H1 (cell line): ENCODE measurements at regions not wholly inside any gene's neighbourhood (a gene's known extent, or its start where the extent isn't known, plus 50 kb on each side); places are given as distances from the start of the nearest gene placed in this dataset.

Experiments
- ASH2L ChIP-seq: fragments of 200-600, 300-600 bp; sonication (generic); IDR thresholded peaks from one replicate; pipeline ENCODE4 v1.7.1; 2017; ENCODE audit warnings: low read length
- ATF2 ChIP-seq: IDR thresholded peaks from 2 replicates; pipeline ENCODE4 v1.6.1; 2012; ENCODE audit warnings: low read length, inconsistent platforms
- CHD7 ChIP-seq: fragments of 300-600 bp; sonication (generic); IDR thresholded peaks from 2 replicates; pipeline ENCODE4 v1.7.1; 2012; ENCODE audit warnings: low read length, moderate library complexity, mild to moderate bottlenecking, inconsistent platforms; ENCODE audit not compliant: insufficient replicate concordance
- FOSL1 ChIP-seq: IDR thresholded peaks from 2 replicates; pipeline ENCODE4 v1.6.1; 2011; ENCODE audit warnings: mild to moderate bottlenecking, low read depth, low read length, moderate library complexity; ENCODE audit not compliant: insufficient read depth
- NRF1 ChIP-seq: IDR thresholded peaks from 2 replicates; pipeline ENCODE4 v1.6.1; 2011; ENCODE audit warnings: mild to moderate bottlenecking, low read depth, low read length, improper control_type of control experiment
- RAD21 ChIP-seq, 2 experiments: IDR thresholded peaks in 1 of 2; conservative IDR thresholded peaks in 1 of 2; 2 replicates each; pipeline ENCODE4 v1.6.1; 2011; ENCODE audit warnings: low read depth in 2 of 2, low read length in 2 of 2, improper control_type of control experiment in 1 of 2, inconsistent platforms in 1 of 2, mild to moderate bottlenecking in 1 of 2, moderate library complexity in 1 of 2
- USF2 ChIP-seq: IDR thresholded peaks from 2 replicates; pipeline ENCODE4 v1.6.1; 2011; ENCODE audit warnings: low read length, improper control_type of control experiment

GRCh38 chr1:38476111-38476849 lies 383.3 kb downstream of the RRAGC start (continued):
- TF ChIP-seq RAD21 (IDR thresholded peaks at IDR 0.05 in 1 of 2, conservative IDR thresholded peaks at IDR 0.05 in 1 of 2; ENCODE audit: low read depth in 2 of 2, low read length in 2 of 2) (no peak), USF2 (no peak), NRF1 (no peak), ATF2 (no peak), ASH2L (peak; percentile 72), CHD7 (no peak), FOSL1 (no peak)
